Endometrial microvascular endothelial cells (primary cell): ENCODE measurements at regions not wholly inside any gene's neighbourhood (a gene's known extent, or its start where the extent isn't known, plus 50 kb on each side); places are given as distances from the start of the nearest gene placed in this dataset.

ENCODE experiments used
- in situ Hi-C: cut with HindIII; loops from 2 replicates; pipeline ENCODE4 v1.10.0; 2017; ENCODE audit warnings: low sequenced_read_pairs, low pct_unique_long_range_greater_than_20kb; ENCODE audit errors: inconsistent ontology term

GRCh38 chr5:168226012-168226411, 65.4 kb upstream of the WWC1 start:
- in situ Hi-C loops, result no loop called here

GRCh38 chr5:168227001-168227400, 64.4 kb upstream of the WWC1 start:
- in situ Hi-C loops, result no loop called here

- in situ Hi-C loops, result no loop called here
These were observed 63.4 kb upstream of the WWC1 start for GRCh38 chr5:168227973-168228615.

- in situ Hi-C loops, result no loop called here
These were observed 62.8 kb upstream of the WWC1 start for GRCh38 chr5:168228668-168229067.

- in situ Hi-C loops, result no loop called here
These were observed 57.3 kb upstream of the WWC1 start for GRCh38 chr5:168234133-168234532.

GRCh38 chr5:168238463-168238862, 53.0 kb upstream of the WWC1 start:
- in situ Hi-C loops, result no loop called here

- in situ Hi-C loops, result no loop called here
These were observed 52.1 kb upstream of the WWC1 start for GRCh38 chr5:168239325-168239724.
